Breast epithelium (tissue), 3 donors: ENCODE measurements at regions not wholly inside any gene's neighbourhood (a gene's known extent, or its start where the extent isn't known, plus 50 kb on each side); places are given as distances from the start of the nearest gene placed in this dataset.

ENCODE experiments used
- CTCF ChIP-seq, 3 donors: fragments of 450-650 bp; IDR thresholded peaks; one replicate each; pipeline ENCODE4 v1.5.1; 2016 to 2017; ENCODE audit warnings: antibody characterized with exemption in 3 of 3, mild to moderate bottlenecking in 3 of 3, moderate library complexity in 3 of 3
- POLR2A ChIP-seq: fragments of 450-650 bp; IDR thresholded peaks from one replicate; pipeline ENCODE4 v1.6.1; 2016; ENCODE audit warnings: antibody characterized with exemption, mild to moderate bottlenecking, moderate library complexity
- POLR2AphosphoS5 ChIP-seq, 3 donors: sonication (generic); formaldehyde crosslinking; IDR thresholded peaks; one replicate each; pipeline ENCODE4 v1.6.1; 2017; ENCODE audit warnings: antibody characterized with exemption in 3 of 3

GRCh38 chrX:20620306-20620705, 353.6 kb upstream of the RPS6KA3 start:
- TF ChIP-seq CTCF (IDR thresholded peaks at IDR 0.05) (no peak), POLR2AphosphoS5 (IDR thresholded peaks at IDR 0.05) (no peak), POLR2A (no peak)
